GM21423 (cell line): ENCODE measurements at regions not wholly inside any gene's neighbourhood (a gene's known extent, or its start where the extent isn't known, plus 50 kb on each side); places are given as distances from the start of the nearest gene placed in this dataset.

ENCODE experiments used
- ATAC-seq: cut with Tn5 transposase; IDR thresholded peaks from one replicate; pipeline ENCODE4 v1.9.1; 2021; ENCODE audit warnings: mild to moderate bottlenecking, moderate library complexity; ENCODE audit not compliant: unreplicated experiment

DNA sequence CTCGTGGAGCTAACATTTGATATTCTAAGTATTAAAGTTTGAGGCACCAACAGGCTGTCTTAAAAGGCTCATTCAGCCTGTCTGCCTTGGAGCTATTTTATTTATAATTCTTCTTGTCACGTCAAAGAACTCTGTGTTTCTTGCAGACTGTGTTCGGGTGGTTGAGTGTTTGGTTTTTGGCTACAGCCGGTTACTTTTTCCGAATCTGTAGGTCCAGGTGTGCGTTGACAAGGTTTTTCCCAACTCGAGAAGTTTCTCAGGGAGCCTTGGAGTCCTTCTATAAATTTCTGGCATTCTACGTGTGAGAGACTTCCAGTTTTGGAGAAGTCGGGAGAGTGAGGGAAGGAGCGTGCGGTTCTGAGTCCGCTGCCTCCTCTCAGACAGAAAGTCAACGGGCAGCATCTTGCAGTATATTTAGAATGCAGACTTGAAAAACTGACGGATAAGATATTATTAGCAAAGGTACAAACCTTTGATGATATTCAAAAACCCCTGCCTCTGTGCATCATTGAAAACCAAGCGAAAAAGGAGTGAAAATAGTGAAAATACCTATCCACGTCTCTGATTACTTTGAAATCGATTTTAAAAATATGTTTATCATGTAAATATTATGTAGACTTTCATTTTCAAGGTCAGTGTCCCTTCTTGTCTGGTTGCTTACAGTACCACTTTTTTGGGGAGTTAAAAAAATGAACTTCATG, 85.2 kb upstream of the PPARA start:
- ATAC-seq = no peak

DNA sequence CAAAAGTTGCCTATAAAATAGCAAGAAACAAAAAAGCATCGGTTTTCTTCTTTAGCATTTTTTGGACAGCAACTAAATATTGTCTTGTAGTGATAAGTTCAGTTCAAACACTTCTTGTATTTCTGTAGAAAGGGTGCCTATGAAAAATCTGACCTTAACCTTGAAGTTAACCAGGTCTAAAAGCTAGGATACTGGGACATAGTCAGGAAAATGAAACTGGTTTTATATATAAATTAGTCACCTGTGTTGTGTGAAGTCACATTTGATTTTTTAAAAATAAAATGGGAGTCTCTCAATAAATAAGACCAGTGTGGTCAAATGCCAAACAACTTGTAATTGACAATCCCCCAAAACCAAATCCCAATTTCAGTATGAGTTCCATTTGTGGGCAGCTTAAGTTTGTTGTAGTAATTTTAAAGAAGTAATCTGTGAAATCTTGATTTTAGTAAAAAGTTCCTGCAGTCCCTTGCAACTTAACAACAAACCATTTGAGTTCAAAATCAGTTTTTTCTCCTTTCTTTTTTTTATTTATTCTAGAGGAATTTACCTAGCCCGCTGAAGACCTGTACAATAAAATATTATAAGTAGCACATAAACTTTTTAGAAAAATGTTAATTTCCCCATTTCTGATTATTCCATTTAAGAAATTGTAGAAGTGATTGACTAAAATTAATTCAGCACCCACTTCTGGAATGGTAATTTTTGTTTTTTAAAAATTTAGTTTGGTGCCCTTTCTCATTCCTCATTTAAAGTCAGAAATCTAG, 84.5 kb upstream of the PPARA start:
- ATAC-seq = no peak

DNA sequence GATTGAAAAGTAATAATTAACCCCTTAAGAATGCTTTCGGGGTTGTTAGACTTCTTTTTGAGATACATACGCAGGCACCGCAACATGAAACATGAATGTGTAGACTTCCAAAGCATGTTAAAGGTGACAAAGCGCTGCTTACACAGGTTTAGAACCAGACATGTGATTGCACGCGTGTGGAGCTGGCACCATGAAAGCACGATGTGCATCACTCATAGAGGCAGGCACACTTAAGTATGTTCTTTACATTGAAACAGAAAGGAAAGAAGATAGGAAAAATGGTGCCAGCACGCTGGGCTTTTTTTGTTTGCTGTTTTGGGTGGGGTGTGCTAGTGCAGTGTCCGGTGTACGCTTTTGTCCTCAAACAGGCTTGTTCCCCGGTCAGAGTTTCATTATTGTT, 83.6 kb upstream of the PPARA start:
- ATAC-seq = no peak

DNA sequence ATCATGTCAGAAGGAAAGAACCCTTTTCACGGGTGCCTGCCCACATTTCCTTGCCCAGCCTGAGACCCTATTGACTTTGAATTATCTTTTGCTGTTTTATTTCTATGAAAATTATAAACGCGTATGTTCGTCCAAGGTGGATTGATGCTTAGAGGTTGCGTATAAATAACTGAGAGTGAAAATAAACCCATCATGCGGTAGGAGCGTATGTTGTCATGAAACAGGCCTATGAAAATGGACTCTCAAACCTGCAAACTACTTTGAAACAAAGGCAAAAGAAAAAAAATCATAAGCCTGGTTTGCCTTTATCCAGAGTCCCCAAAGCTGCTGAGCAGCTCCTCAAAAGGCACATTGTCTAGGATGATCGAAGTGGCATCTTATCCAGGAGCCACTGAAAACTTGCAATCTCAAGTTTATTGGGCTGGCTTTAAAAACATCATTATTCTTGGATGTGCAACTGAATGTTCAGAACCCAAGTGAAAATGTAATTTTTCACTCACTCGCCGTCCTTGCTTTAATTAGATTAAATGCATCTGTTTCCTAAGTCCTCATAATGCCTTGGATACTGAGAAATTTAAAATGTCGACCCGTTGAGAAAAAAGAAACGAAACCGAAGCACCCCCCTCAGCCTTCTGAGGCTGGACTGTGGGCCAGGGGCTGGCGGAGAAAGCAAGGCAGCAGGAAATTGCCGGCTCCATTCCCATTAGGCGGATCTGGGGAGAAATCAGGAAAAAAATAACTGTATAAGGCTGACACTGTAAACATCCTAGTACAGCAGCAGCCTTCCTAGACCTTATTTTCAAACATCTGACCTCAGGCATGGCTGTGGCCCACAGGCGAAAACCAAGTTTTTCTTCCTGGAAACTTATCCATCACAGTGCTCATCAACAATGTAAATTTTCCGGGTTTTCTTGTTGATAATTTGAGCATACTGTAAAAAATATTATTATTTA, 82.9 kb upstream of the PPARA start:
- ATAC-seq = no peak

DNA sequence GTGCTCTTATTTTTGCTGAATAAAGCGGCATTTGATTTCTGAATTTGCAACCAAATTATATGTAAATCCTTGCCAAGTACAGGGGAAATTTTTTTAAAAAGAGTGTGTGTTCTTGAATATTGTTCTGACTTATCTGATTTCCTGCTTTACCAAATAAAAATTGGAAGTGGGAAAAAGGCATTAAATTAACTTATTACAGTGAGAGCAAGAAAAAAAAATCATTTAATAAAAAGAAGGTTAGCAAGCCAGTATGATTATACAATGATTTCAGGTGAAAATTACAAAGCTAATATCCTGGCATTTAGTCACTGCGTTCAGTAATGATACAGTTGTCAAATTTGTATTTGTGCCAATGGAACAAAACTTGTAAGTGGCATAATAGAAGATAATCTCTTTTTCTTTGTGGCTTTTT, 82.1 kb upstream of the PPARA start:
- ATAC-seq = no peak

DNA sequence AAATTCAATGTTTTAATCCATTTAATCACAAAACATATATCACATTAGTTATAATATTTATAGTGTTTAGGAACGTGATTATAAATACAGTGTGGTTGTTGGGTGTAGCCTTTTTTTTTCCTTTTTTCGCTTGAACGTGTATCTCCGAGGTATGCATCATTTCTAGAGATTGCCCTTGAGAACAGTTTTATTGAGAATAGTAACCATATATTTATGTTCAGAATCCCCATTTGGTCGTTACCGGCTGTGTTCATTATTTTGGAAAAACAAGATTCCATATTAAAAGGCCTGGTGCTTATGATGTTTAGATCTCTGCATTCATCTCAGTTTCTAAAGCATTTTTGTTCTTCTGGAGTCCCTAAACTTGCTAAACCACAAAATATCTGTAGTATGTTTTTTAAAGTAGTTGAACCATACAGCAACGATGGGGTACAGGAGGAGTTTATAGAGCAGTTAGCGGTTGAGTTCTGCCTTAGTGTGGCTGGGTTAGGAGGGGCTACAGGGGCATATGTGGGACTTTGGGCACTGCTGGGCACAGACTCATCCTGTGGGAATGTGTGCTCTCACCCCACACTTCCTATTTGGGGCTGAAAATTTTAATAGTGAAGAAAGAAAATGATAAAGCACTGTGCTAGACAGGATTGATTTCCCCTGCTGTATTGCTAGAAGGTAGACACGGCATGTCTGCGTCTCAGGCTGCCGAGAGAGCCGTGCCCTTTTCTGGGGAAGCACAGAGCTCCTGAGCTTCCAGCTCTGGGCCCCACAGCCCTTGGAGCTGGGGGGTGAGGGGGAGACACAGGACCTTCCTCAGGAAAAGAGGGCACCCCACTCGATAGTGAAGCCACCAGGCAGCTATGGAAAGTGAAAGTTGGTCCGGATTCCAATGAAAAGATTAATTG, 81.5 kb upstream of the PPARA start:
- no peak for ATAC-seq

DNA sequence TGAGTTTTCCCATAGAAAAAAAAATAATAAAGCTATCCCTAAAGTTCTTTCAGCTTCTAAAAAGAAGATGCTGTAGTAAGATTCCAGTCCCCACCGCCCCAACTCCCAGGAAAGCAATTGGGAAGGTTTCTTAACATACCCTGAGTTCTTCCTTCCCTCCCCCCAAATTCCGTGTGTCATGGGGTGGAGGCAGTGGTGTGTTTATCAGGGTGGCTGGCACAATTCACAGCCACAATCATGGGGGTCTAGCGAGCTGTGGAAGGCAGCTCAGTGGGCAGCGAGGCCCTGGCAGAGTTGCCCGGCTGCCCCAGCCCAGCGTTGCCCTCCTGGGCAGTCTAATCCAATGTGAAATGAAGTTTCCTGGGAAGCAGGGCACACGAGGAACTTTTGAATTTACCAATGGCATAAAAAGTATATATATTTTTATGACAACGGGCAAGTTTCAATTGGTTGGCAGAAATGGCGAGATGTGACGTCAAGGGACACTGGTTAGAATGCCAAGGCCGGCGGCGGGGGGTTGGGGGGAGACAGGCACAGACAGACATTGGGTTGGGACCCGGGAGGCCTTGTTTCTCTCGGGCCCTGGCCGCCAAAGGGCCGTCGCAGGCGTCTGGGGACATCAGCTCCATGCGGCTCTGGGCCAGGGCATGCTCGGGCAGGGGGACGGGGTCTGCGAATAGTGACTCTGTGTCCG, 80.7 kb upstream of the PPARA start:
- ATAC-seq = no peak

DNA sequence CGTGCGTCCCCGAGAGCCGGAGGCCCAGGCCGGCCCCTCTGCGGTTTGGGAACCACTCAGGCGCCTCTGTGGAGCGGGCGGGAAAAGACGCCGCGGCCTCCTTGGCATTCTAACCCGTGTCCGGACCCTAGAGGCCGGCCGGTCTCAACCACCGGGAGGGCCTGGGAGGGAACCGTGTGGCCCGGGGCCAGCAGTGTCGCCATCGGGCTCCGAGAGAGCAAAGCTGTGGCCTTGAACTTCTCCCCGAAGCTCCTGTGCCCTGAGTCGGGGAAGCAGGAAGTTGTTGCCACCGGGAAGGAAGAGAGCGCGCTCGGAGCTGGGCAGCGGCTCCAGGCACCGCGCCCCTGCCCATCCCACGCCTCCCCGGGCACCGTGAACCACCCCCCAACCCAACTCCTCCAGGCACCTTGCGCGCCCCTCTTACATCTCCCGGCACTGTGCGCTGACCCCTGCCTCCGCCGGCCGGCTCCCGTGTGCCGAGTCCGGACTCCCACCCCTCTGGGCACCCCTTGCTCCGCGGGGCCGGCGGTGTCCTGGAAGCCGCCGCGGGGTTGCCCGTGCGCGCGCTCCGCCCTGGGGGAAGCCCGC, 80.0 kb upstream of the PPARA start:
- peak; percentile 4 for ATAC-seq

DNA sequence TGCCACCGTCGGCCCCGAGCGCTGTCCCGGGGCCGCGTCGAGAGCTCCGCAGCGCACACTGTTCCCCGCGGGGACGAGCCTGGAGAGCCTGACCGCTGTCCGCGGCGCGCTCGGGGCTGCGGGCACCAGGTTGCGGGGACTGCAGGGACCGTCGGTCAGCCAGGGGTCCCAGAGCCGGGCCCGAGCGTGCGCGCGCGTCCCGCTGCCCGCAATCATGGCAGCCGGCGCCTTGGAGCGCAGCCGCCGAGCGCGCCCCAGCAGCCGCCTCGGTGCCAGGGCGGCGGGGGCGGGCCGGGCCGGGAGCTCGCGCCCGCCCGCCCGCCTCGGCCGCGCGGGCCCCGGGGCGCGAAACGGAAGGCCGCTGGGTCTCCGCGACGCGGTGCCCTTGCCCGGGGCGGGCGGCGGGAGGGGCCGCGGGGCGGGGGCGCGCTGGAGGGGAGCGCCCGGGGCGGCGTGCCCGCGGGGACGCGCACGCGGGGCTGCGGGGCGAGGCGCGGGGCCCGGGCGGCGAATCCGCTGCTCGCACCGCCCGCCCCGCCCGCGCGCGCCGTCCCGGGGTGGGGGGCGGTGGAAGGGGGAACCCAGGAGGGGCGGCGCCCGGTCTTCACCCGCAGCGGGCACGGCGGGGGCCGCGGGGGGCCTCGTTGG, 79.4 kb upstream of the PPARA start:
- ATAC-seq = peak; percentile 34

DNA sequence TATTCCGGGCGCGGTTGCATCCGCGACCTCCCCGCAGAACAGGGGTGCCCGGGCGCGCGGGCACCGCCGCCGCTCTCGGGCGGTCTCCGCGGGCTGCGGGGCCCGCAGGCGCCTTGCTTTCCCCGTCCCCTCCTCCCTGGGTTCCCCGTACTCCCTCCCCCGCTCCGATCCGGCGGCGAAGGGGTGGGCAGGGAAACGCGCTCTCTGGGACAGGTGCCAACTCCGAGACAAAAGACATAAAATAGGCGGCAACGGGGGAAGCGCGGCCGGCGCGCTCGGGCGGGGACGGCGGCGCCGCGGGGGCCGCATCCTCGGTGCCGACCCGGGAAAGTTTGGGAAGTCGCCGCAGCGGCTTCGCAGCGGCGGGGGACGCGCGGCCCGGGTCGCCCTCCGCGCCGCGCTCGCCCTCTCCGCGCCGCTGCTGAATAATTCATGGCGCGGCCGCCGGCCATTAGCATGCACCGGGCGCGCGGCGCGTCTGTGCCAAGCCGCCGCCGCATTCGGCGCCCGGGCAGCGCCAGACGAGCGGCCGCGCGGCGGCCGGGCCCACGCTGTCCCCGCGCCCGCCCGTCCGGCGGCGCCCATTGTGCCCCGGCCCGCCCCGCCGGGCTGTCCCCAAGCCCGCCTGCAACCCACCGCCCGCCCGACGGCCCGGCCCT, 78.7 kb upstream of the PPARA start:
- ATAC-seq = peak; percentile 11

DNA sequence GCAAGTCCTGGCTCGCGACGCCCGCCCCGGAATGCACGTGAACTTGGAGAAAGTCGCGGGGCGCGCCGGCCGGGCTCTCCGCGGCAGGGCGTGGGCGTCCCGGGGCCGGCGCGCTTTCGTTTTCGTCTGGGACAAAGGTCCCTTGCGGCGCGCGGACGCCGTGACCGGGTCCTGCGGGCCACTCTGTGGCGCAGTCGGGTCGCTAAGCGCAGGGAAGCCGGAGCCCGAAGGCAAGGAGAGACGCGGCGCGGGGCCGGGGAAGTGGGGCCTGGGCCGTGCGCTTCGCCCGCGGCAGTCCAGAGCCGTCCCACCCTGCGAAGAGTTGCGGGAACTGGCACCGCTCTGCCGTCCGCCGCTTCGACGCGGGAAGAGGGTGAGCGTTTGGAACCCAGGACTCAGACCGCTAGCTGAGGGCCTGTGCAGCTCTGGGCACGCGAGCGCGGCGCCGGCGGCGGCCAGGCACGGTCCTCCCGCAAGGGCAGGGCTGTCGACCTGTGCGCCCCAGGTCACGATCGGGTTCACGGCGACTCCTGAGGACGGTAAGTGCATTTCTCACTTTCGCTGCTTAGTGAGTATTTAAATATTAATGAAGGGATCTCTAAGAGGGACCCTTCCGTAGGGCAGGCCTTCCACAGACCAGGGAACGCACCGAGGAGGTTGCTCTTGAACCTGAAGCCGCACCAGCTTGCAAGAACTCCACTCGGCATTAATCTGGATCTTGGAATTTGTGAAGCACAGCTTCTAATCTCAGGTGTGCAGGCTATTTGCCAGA, 78.0 kb upstream of the PPARA start:
- peak; percentile 22 for ATAC-seq

DNA sequence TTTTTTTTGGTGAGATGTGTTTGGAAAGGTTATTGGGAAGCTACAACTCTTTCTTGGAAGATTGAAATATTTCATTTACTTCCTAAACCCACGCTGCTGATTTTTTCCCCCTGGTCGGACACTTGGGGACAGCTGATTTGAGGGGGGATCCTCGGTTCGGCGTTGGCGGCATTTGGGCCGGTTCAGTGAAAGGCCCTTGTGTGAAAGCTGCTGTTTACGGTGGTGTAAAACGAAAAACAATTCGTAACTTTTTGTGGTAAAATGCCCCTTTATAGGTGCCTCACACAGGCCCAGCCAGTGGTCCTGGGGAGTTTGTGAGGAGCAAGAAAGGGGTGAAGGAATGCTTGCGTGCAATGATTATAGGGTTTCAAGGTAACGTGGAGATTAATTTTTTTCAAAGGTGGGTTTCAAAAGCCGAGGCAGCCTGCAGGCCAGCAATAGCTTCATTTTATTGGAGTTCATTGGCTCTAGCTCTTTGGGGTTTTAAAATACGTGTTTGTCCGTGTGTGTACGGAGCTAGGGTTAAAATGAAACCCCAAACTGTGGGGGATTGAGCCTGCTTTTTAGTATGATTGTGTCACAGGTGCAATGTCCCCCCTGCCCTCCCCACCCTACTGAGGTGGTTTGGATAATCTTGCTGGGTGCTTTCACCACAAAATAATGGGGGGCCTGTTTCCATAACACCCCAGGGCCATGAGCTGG, 77.2 kb upstream of the PPARA start:
- ATAC-seq = no peak

DNA sequence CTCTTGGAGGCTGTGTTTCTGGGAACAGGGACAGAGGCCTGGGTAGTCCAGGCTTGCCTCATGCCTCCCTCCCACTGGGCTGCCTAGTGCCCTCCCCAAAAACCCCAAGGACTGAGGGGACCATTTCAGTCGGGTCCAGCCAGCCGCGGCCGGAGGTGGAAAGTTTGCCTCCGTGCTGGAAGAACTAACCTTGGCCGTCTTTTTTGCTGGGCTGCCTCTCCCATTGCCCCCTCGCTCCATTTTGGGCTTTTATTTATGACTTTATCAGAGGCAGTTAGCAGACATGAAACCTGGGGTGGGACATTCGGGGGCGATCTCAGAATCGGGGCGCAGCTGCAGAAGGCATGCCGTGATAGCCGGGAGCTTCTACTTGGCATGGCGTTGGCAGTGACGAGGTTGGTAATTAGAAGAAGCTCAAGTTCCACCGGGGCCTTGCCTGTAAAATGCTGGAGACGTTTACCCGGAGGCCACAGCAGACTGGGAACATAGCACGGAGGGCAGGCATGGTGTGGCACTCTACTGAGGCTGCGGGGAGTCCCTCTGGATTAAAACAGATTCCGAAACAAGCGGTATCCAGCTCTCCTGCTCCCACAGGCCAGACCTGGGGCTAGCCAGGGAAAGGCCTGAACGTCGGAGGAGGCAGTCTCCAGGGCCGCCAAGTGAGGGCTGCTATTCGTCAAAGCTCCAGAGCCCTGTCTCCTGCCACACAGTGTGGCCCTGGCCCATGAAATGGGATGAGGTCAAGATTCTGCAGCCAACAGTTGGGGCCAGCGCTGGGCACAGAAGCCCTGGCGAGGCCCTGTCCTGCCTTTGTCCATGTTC, 76.4 kb upstream of the PPARA start:
- ATAC-seq = no peak

DNA sequence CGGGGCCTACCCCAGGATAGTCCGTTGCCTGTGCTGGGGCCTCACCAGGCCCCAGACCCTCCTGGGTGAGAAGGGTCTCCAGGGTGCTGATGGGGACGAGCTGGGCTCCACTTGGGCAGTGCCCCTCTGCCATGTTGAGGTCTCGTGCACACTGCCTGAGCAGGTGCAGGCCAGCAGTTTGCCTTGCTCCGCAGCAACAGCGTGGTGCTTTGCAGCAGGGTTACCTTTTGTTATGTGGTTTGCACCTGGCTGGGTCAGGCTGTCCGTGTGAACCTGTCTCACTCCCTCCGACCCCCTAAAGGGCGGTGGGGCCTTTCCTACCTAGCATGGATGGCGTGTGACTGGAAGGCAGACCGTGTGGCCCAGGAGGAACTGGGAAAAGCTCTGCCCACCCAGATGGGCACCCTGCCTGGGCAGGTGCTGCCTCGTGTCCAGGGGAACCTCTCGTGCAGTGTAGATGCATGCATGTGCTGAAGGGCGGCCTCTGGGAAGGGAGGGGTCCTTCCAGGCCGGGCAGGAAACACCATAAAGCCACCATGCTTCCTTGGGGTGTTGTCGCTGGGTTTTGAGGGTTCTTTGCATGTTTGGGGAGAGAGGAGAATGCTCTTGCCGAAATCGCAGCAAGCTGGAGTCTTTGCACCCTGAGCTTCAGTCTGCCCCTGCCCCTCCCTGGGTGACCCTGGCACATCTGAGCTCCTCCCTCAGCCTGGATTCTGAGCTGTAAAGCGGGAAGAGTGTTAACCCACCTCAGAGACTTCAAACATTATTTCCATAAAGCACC, 75.4 kb upstream of the PPARA start:
- no peak for ATAC-seq

DNA sequence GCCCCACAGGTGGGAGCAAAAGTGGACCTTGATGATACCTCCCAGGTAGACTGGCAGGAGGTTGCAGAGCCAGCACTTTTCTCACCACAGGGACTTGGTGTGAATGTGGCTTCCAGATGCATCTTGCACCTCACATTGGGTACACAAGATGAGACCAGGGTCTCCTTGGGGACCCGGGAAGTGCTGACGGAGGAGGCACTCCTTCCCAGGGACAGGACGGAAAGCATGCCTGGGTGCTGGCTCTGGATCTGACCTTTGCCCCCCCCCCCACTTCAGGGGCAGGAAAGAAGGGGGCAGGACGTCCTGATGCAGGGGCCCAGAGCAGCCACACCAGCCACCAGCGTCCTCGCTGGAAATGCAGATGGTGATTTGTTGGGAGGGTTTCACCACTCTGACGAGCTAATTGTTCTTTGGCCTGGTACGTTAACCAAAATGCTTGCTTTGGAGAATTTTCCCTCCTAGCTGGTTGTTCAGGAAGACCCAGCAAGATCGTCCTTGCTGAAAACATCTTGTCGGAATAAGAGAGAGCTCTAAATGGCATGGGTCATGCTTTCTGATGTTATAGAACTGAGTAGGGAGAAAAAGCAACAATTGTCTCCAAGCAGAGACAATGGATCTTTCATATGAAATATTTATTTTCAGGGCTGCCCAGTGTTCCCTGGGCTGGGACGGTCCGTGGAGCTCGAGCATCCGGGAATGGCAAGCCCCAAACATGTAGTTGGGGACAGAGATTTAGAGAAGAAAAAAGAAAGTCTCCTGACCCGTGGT, 74.4 kb upstream of the PPARA start:
- ATAC-seq = no peak
